BLaER1 (cell line): ENCODE measurements at regions not wholly inside any gene's neighbourhood (a gene's known extent, or its start where the extent isn't known, plus 50 kb on each side); places are given as distances from the start of the nearest gene placed in this dataset.

Source experiments
- H3K27ac ChIP-seq: shearing (Covaris generic); formaldehyde crosslinking; 2 replicates; pipeline ENCODE4 v1.8.1; 2022
- H3K27me3 ChIP-seq: shearing (Covaris generic); formaldehyde crosslinking; 2 replicates; pipeline ENCODE4 v1.8.1; 2022
- H3K36me3 ChIP-seq: shearing (Covaris generic); formaldehyde crosslinking; 2 replicates; pipeline ENCODE4 v1.8.1; 2022
- H3K4me1 ChIP-seq: shearing (Covaris generic); formaldehyde crosslinking; 2 replicates; pipeline ENCODE4 v1.8.1; 2022
- H3K4me2 ChIP-seq: shearing (Covaris generic); formaldehyde crosslinking; 2 replicates; pipeline ENCODE4 v1.8.1; 2022
- H3K4me3 ChIP-seq: shearing (Covaris generic); formaldehyde crosslinking; 2 replicates; pipeline ENCODE4 v1.8.1; 2022
- H3K9ac ChIP-seq: shearing (Covaris generic); formaldehyde crosslinking; 2 replicates; pipeline ENCODE4 v1.8.1; 2022
- H3K9me3 ChIP-seq: shearing (Covaris generic); formaldehyde crosslinking; 2 replicates; pipeline ENCODE4 v1.8.1; 2022
- H4K20me1 ChIP-seq: shearing (Covaris generic); formaldehyde crosslinking; 2 replicates; pipeline ENCODE4 v1.8.1; 2022
- Cebpa-rat ChIP-seq: shearing (Covaris generic); IDR thresholded peaks from 2 replicates; pipeline ENCODE4 v1.8.1; 2022

- Histone ChIP-seq H3K27ac (no peak overlapping the region), H4K20me1 (no peaks in the 10 kb centered on the region), H3K4me2 (no peak overlapping the region), H3K9ac (no peak overlapping the region), H3K4me3 (no peak overlapping the region), H3K36me3 (no peaks in the 10 kb centered on the region), H3K4me1 (no peaks in the 10 kb centered on the region), H3K9me3 (no peaks in the 10 kb centered on the region), H3K27me3 (no peaks in the 10 kb centered on the region)
- no peak for TF ChIP-seq Cebpa-rat
Measured at GRCh38 chr13:87453244-87453643, 217.9 kb upstream of the SLITRK5 start.

- H3K36me3 ChIP-seq, result no peaks in the 10 kb centered on the region
- H3K27me3 ChIP-seq, result no peaks in the 10 kb centered on the region
- H3K4me2 ChIP-seq, result no peak overlapping the region
- no peak overlapping the region for H3K4me3 ChIP-seq
- no peaks in the 10 kb centered on the region for H3K9me3 ChIP-seq
- no peak overlapping the region for H3K27ac ChIP-seq
- H3K4me1 ChIP-seq, result no peaks in the 10 kb centered on the region
- H4K20me1 ChIP-seq, result no peaks in the 10 kb centered on the region
- TF ChIP-seq Cebpa-rat, result no peak
- no peak overlapping the region for H3K9ac ChIP-seq
Measured at GRCh38 chr13:87459419-87459818, 211.8 kb upstream of the SLITRK5 start.

- Histone ChIP-seq H3K27ac (no peak overlapping the region), H3K4me3 (no peak overlapping the region), H3K9me3 (no peaks in the 10 kb centered on the region), H3K9ac (no peak overlapping the region), H3K36me3 (no peaks in the 10 kb centered on the region), H3K4me2 (no peak overlapping the region), H3K4me1 (no peaks in the 10 kb centered on the region), H4K20me1 (no peaks in the 10 kb centered on the region), H3K27me3 (no peaks in the 10 kb centered on the region)
- TF ChIP-seq Cebpa-rat, result no peak
Measured at GRCh38 chr13:87497426-87497825, 173.7 kb upstream of the SLITRK5 start.

GRCh38 chr13:87498681-87499080, 172.5 kb upstream of the SLITRK5 start:
- H3K4me1 ChIP-seq, result no peaks in the 10 kb centered on the region
- no peak overlapping the region for H3K27ac ChIP-seq
- H3K36me3 ChIP-seq, result no peaks in the 10 kb centered on the region
- H3K4me2 ChIP-seq, result no peak overlapping the region
- H3K27me3 ChIP-seq, result no peaks in the 10 kb centered on the region
- no peaks in the 10 kb centered on the region for H4K20me1 ChIP-seq
- H3K9me3 ChIP-seq, result no peaks in the 10 kb centered on the region
- H3K9ac ChIP-seq, result no peak overlapping the region
- no peak for TF ChIP-seq Cebpa-rat
- no peak overlapping the region for H3K4me3 ChIP-seq

- no peak for TF ChIP-seq Cebpa-rat
- no peaks in the 10 kb centered on the region for H4K20me1 ChIP-seq
- H3K36me3 ChIP-seq, result no peaks in the 10 kb centered on the region
- H3K27ac ChIP-seq, result no peak overlapping the region
- no peaks in the 10 kb centered on the region for H3K27me3 ChIP-seq
- no peak overlapping the region for H3K4me3 ChIP-seq
- 0 out of 2 replicates have a peak, but pooled peaks cover 6% of the 10 kb centered on the region for H3K9me3 ChIP-seq
- H3K9ac ChIP-seq, result no peak overlapping the region
- no peak overlapping the region for H3K4me2 ChIP-seq
- H3K4me1 ChIP-seq, result no peaks in the 10 kb centered on the region
Measured at GRCh38 chr13:87524775-87525174, 146.4 kb upstream of the SLITRK5 start.

- no peaks in the 10 kb centered on the region for H4K20me1 ChIP-seq
- no peak overlapping the region for H3K4me3 ChIP-seq
- no peaks in the 10 kb centered on the region for H3K9me3 ChIP-seq
- H3K4me1 ChIP-seq, result no peaks in the 10 kb centered on the region
- no peak overlapping the region for H3K4me2 ChIP-seq
- TF ChIP-seq Cebpa-rat, result no peak
- H3K9ac ChIP-seq, result no peak overlapping the region
- H3K27ac ChIP-seq, result no peak overlapping the region
- H3K27me3 ChIP-seq, result no peaks in the 10 kb centered on the region
- H3K36me3 ChIP-seq, result no peaks in the 10 kb centered on the region
Measured at GRCh38 chr13:87533776-87534175, 137.4 kb upstream of the SLITRK5 start.

- no peak overlapping the region for H3K4me3 ChIP-seq
- H3K9ac ChIP-seq, result no peak overlapping the region
- no peaks in the 10 kb centered on the region for H3K36me3 ChIP-seq
- no peak overlapping the region for H3K27ac ChIP-seq
- TF ChIP-seq Cebpa-rat, result no peak
- no peak overlapping the region for H3K4me2 ChIP-seq
- H3K9me3 ChIP-seq, result no peaks in the 10 kb centered on the region
- no peaks in the 10 kb centered on the region for H3K27me3 ChIP-seq
- no peaks in the 10 kb centered on the region for H3K4me1 ChIP-seq
- H4K20me1 ChIP-seq, result no peaks in the 10 kb centered on the region
Measured at GRCh38 chr13:87535911-87536310, 135.3 kb upstream of the SLITRK5 start.

GRCh38 chr13:87536499-87536898, 134.7 kb upstream of the SLITRK5 start:
- no peak overlapping the region for H3K4me2 ChIP-seq
- H3K4me1 ChIP-seq, result no peaks in the 10 kb centered on the region
- no peaks in the 10 kb centered on the region for H3K9me3 ChIP-seq
- no peaks in the 10 kb centered on the region for H3K27me3 ChIP-seq
- H3K9ac ChIP-seq, result no peak overlapping the region
- no peaks in the 10 kb centered on the region for H3K36me3 ChIP-seq
- H3K4me3 ChIP-seq, result no peak overlapping the region
- TF ChIP-seq Cebpa-rat, result no peak
- H4K20me1 ChIP-seq, result no peaks in the 10 kb centered on the region
- H3K27ac ChIP-seq, result no peak overlapping the region

- no peak overlapping the region for H3K4me2 ChIP-seq
- H4K20me1 ChIP-seq, result no peaks in the 10 kb centered on the region
- no peak for TF ChIP-seq Cebpa-rat
- H3K36me3 ChIP-seq, result no peaks in the 10 kb centered on the region
- no peaks in the 10 kb centered on the region for H3K4me1 ChIP-seq
- no peaks in the 10 kb centered on the region for H3K27me3 ChIP-seq
- H3K27ac ChIP-seq, result no peak overlapping the region
- no peak overlapping the region for H3K9ac ChIP-seq
- H3K4me3 ChIP-seq, result no peak overlapping the region
- H3K9me3 ChIP-seq, result no peaks in the 10 kb centered on the region
Measured at GRCh38 chr13:87536899-87537298, 134.3 kb upstream of the SLITRK5 start.

GRCh38 chr13:87537951-87538350, 133.2 kb upstream of the SLITRK5 start:
- Histone ChIP-seq H3K4me3 (no peak overlapping the region), H3K36me3 (no peaks in the 10 kb centered on the region), H3K9ac (no peak overlapping the region), H3K27me3 (no peaks in the 10 kb centered on the region), H3K4me1 (no peaks in the 10 kb centered on the region), H4K20me1 (no peaks in the 10 kb centered on the region), H3K9me3 (no peaks in the 10 kb centered on the region), H3K27ac (no peak overlapping the region), H3K4me2 (no peak overlapping the region)
- TF ChIP-seq Cebpa-rat, result no peak

- Histone ChIP-seq H3K4me2 (no peak overlapping the region), H3K4me1 (no peaks in the 10 kb centered on the region), H3K27ac (no peak overlapping the region), H3K9me3 (no peaks in the 10 kb centered on the region), H3K4me3 (no peak overlapping the region), H3K36me3 (no peaks in the 10 kb centered on the region), H3K9ac (no peak overlapping the region), H3K27me3 (no peaks in the 10 kb centered on the region), H4K20me1 (no peaks in the 10 kb centered on the region)
- TF ChIP-seq Cebpa-rat, result no peak
Measured at GRCh38 chr13:87538366-87539052, 132.7 kb upstream of the SLITRK5 start.
